Heart left ventricle (tissue), 13 donors: ENCODE measurements at regions not wholly inside any gene's neighbourhood (a gene's known extent, or its start where the extent isn't known, plus 50 kb on each side); places are given as distances from the start of the nearest gene placed in this dataset.

Experiments
- POLR2A ChIP-seq, 2 donors: fragments of 450-650 bp; IDR thresholded peaks; one replicate each; pipeline ENCODE4 v1.6.1; 2017; ENCODE audit warnings: antibody characterized with exemption in 2 of 2, mild to moderate bottlenecking in 2 of 2, moderate library complexity in 2 of 2
- TF ChIP-seq, protein P1 (sequence below), 12 donors: fragments of 200-600 bp; sonication (generic) in 4 of 12; IDR thresholded peaks; one replicate each; pipeline versions ENCODE4 v1.5.0 to v1.8.0; 2018 to 2022; ENCODE audit warnings: antibody characterized with exemption in 12 of 12, mild to moderate bottlenecking in 5 of 12
- donor health status: ischemic (EF 13 %, LVEDD 7.1; RV severe dilation, severe dysfunction).
- donor health status: DM: no; HTN: yes; CAD: no.
- donor health status: DM: no; HTN: no; CAD: no.
- donor health status: ischemic (EF 25% LVEDD 6.9; RV normal size, moderate dysfunction).
- donor health status: ischemic (EF 25% LVEDD 5.7; RV mildly dilated, moderate dysfunction).
- donor health status: ischemic (EF 35%, LVEDD 5.7; RV mildly dilated, moderate dysfunction).
- donor health status: nonischemic (EF 11% LVEDD 7.7; RV severe dilation, severe dysfunction).
- donor health status: DM: yes; HTN: yes; CAD: no.
- donor health status: PGD.
- donor health status: ischemic (EF 29% LVEDD 5.4; RV normal size, mild dysfunction).
- donor health status: nonischemic (EF 23%, LVEDD 6.1; RV moderate dilation, normal function).

GRCh38 chr14:101446387-101446969 is 114.8 kb upstream of the DIO3 start:
- TF ChIP-seq, protein P1, sequence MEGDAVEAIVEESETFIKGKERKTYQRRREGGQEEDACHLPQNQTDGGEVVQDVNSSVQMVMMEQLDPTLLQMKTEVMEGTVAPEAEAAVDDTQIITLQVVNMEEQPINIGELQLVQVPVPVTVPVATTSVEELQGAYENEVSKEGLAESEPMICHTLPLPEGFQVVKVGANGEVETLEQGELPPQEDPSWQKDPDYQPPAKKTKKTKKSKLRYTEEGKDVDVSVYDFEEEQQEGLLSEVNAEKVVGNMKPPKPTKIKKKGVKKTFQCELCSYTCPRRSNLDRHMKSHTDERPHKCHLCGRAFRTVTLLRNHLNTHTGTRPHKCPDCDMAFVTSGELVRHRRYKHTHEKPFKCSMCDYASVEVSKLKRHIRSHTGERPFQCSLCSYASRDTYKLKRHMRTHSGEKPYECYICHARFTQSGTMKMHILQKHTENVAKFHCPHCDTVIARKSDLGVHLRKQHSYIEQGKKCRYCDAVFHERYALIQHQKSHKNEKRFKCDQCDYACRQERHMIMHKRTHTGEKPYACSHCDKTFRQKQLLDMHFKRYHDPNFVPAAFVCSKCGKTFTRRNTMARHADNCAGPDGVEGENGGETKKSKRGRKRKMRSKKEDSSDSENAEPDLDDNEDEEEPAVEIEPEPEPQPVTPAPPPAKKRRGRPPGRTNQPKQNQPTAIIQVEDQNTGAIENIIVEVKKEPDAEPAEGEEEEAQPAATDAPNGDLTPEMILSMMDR (IDR thresholded peaks at IDR 0.05): no peak
- TF ChIP-seq POLR2A (IDR thresholded peaks at IDR 0.05): no peak
